Thyroid gland (tissue), 4 donors: ENCODE measurements at regions not wholly inside any gene's neighbourhood (a gene's known extent, or its start where the extent isn't known, plus 50 kb on each side); places are given as distances from the start of the nearest gene placed in this dataset.

Experiments used
- DNase-seq, 2 donors: peaks; one replicate each; pipeline ENCODE4 v3.0.0-alpha.2; 2019
- H3K27ac ChIP-seq, 3 donors: fragments of 200-600 bp; sonication (generic); 1 replicate in 2 of 3; 2 replicates in 1 of 3; pipeline ENCODE4 v1.5.1; 2016 to 2019; ENCODE audit warnings: mild to moderate bottlenecking in 1 of 3, moderate library complexity in 1 of 3
- H3K27me3 ChIP-seq: fragments of 200-600 bp; sonication (generic); one replicate; pipeline ENCODE4 v1.5.1; 2019
- H3K36me3 ChIP-seq, 2 donors: fragments of 200-600 bp; sonication (generic); one replicate each; pipeline ENCODE4 v1.5.1; 2016 to 2019
- H3K4me1 ChIP-seq, 2 donors: fragments of 200-600 bp; sonication (generic); one replicate each; pipeline ENCODE4 v1.5.1; 2017 to 2019
- H3K4me3 ChIP-seq, 3 donors: fragments of 200-600 bp; sonication (generic); replicated peaks in 1 of 3; 1 replicate in 2 of 3; 2 replicates in 1 of 3; pipeline ENCODE4 v1.5.1; 2016; ENCODE audit warnings: mild to moderate bottlenecking in 1 of 3
- H3K9me3 ChIP-seq: fragments of 200-600 bp; sonication (generic); one replicate; pipeline ENCODE4 v1.5.1; 2017
- POLR2A ChIP-seq, 2 donors: fragments of 450-650 bp; IDR thresholded peaks; one replicate each; pipeline ENCODE4 v1.6.1; 2017; ENCODE audit warnings: antibody characterized with exemption in 2 of 2, mild to moderate bottlenecking in 2 of 2, moderate library complexity in 1 of 2
- WGBS, 2 donors: methylation state at CpG; one replicate each; pipeline ENCODE4 v1.1.5; 2017; 5-methylcytosine and 5-hydroxymethylcytosine counted together
- intact Hi-C: fragments of 100-400 bp; cut with DNase I; formaldehyde crosslinking; loops from one replicate; pipeline ENCODE4 v1.15.1; 2023
- TF ChIP-seq, protein P1 (sequence below), 6 experiments: fragments of 200-600 bp in 3 of 6; fragments of 450-650 bp in 3 of 6; sonication (generic) in 3 of 6; IDR thresholded peaks; one replicate each; pipeline ENCODE4 v1.5.1; 2016 to 2019; ENCODE audit warnings: antibody characterized with exemption in 6 of 6, mild to moderate bottlenecking in 2 of 6, inconsistent platforms in 1 of 6, moderate library complexity in 1 of 6

DNA sequence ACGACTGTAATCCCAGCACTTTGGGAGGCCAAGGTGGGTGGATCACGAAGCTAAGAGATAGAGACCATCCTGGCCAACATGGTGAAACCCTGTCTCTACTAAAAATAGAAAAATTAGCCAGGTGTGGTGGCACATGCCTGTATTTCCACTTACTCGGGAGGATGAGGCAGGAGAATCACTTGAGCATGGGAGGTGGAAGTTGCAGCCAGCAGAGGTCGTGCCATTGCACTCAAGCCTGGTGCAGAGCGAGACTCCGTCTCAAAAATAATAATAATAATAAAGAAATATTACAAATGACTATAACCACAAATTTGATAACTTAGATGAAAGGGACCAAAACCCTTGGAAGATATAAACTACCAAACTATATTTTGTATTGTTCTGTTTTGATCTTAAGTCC, 226.3 kb upstream of the GULP1 start:
- H3K4me1 ChIP-seq, result no peaks in the 10 kb centered on the region
- TF ChIP-seq, protein P1, sequence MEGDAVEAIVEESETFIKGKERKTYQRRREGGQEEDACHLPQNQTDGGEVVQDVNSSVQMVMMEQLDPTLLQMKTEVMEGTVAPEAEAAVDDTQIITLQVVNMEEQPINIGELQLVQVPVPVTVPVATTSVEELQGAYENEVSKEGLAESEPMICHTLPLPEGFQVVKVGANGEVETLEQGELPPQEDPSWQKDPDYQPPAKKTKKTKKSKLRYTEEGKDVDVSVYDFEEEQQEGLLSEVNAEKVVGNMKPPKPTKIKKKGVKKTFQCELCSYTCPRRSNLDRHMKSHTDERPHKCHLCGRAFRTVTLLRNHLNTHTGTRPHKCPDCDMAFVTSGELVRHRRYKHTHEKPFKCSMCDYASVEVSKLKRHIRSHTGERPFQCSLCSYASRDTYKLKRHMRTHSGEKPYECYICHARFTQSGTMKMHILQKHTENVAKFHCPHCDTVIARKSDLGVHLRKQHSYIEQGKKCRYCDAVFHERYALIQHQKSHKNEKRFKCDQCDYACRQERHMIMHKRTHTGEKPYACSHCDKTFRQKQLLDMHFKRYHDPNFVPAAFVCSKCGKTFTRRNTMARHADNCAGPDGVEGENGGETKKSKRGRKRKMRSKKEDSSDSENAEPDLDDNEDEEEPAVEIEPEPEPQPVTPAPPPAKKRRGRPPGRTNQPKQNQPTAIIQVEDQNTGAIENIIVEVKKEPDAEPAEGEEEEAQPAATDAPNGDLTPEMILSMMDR (IDR thresholded peaks at IDR 0.05), result no peak
- TF ChIP-seq POLR2A (IDR thresholded peaks at IDR 0.05), result no peak
- H3K36me3 ChIP-seq, result no peaks in the 10 kb centered on the region
- DNase-seq, result no peak
- intact Hi-C loops, result no loop called here
- no peaks in the 10 kb centered on the region for H3K27me3 ChIP-seq
- 84 to 87% methylated on average over 6 of the region's 6 CpGs for WGBS, 2 donors
- no peak overlapping the region for H3K4me3 ChIP-seq
- no peaks in the 10 kb centered on the region for H3K9me3 ChIP-seq
- H3K27ac ChIP-seq, result no peak overlapping the region

DNA sequence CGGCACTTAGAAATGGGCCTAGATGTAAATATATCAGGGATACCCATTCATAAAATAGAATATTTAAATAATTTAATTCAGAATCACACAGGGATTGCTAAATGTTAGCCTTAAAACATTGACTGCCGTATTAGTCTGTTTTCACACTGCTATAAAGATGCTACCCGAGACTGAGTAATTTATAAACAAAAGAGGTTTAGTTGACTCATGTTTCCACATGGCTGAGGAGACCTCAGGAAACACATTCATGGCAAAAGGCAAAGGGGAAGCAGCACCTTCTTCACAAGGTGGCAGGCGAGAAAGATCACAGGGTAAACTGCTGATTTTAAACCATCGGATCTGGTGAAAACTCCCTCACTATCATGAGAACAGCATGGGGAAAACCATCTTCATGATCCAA, 223.6 kb upstream of the GULP1 start:
- H3K36me3 ChIP-seq, result no peaks in the 10 kb centered on the region
- no peak for DNase-seq
- TF ChIP-seq POLR2A (IDR thresholded peaks at IDR 0.05), result no peak
- TF ChIP-seq, protein P1 (IDR thresholded peaks at IDR 0.05), result no peak
- no peaks in the 10 kb centered on the region for H3K27me3 ChIP-seq
- no peaks in the 10 kb centered on the region for H3K4me1 ChIP-seq
- intact Hi-C loops, result no loop called here
- H3K4me3 ChIP-seq, result no peak overlapping the region
- H3K9me3 ChIP-seq, result no peaks in the 10 kb centered on the region
- H3K27ac ChIP-seq, result no peak overlapping the region
- 79 to 87% methylated on average over 5 of the region's 5 CpGs for WGBS, 2 donors

DNA sequence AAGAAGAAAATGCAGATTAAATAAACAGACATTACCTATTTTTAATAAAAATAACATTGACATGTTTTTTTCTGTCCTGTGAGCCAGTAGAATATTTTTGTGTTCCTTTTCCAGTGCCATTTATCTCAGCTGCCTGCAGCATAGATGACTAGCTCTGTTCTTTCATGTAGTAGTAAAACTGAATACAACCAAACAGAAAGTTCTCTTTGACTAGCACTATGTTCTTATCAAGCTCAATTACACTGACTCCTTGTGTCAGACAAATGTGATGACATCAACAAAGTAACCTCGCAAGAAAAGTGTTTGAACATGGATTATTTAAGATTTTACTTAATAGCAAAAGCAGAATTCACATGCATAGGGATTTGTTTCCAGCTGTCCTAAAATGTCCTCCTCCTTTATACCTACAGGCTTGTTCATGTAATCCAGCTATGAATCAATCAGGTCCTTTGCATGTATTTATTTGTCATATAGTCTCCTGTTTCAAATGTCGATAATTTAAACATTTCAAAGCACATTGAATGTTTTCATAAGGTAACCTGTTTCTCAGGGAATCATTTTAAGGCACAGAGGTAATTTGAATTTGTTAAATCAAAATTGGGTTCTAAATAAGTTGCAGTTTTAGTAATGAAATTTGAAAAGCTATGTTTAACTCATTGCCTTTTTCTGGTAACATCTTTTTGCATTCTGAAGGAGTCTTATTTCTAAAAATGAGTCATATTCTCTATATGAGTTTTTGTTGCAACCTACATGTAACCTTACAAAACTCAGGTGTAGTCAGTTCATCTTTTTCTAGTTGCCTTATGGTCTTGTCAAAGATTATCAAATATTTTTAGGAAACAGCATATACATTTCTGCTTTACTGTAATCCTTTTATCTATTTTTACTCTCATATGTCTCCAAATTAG, 215.3 kb upstream of the GULP1 start:
- H3K9me3 ChIP-seq, result no peaks in the 10 kb centered on the region
- TF ChIP-seq, protein P1 (IDR thresholded peaks at IDR 0.05), result no peak
- TF ChIP-seq POLR2A (IDR thresholded peaks at IDR 0.05), result no peak
- no peaks in the 10 kb centered on the region for H3K4me1 ChIP-seq
- WGBS, 2 donors, result 85% methylated on average over 2 of the region's 2 CpGs
- no peaks in the 10 kb centered on the region for H3K36me3 ChIP-seq
- H3K27ac ChIP-seq, result no peak overlapping the region
- no peak for DNase-seq
- no peaks in the 10 kb centered on the region for H3K27me3 ChIP-seq
- intact Hi-C loops, result no loop called here
- H3K4me3 ChIP-seq, result no peak overlapping the region

DNA sequence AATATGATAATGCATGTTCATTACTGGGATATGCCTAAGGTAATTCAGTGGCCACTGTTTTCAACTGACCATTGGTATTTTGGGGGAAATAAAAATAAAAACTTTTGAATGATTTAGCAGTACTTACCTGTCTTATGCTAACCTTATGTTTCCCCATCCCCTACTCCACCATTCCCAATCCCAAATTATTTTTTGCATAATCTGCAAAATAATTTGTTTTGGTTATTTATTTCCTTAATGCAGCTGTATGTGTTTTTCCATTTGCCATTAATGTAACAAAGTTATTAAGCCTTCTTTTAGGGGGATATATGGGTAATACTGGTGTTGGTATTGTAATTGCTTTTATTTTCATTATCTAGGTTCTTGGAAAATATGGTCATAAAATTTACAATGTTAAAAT, 213.9 kb upstream of the GULP1 start:
- intact Hi-C loops, result no loop called here
- Histone ChIP-seq H3K4me1 (no peaks in the 10 kb centered on the region), H3K27me3 (no peaks in the 10 kb centered on the region), H3K27ac (no peak overlapping the region), H3K9me3 (no peaks in the 10 kb centered on the region), H3K4me3 (no peak overlapping the region), H3K36me3 (no peaks in the 10 kb centered on the region)
- TF ChIP-seq POLR2A (IDR thresholded peaks at IDR 0.05), result no peak
- TF ChIP-seq, protein P1 (IDR thresholded peaks at IDR 0.05), result no peak
- DNase-seq, result no peak

DNA sequence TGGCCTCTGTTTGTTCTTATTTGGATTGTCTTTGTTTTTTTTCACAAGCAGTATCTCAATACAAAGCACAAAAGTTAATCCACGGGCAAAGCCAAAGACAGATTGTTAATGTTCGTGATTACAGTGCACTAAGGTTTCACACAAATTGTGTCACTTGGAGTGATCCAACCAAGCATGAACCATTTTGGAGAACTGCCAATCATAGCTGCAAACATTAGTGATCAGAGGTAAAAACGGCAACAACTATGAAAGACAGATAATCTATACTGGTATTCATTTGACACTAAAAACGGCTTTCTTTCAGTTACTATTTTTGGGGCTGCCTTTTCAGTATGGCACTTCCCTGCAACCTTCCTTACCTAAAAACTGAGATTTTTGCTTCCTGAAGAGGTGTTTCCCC, 213.1 kb upstream of the GULP1 start:
- no peaks in the 10 kb centered on the region for H3K36me3 ChIP-seq
- TF ChIP-seq, protein P1 (IDR thresholded peaks at IDR 0.05), result no peak
- TF ChIP-seq POLR2A (IDR thresholded peaks at IDR 0.05), result no peak
- no peaks in the 10 kb centered on the region for H3K27me3 ChIP-seq
- H3K9me3 ChIP-seq, result no peaks in the 10 kb centered on the region
- no peak overlapping the region for H3K27ac ChIP-seq
- no peak for DNase-seq
- intact Hi-C loops, result no loop called here
- H3K4me1 ChIP-seq, result no peaks in the 10 kb centered on the region
- WGBS, 2 donors, result 45 to 48% methylated on average over 4 of the region's 4 CpGs
- H3K4me3 ChIP-seq, result no peak overlapping the region
